Retinal pigment epithelial cell (primary cell): ENCODE measurements at regions not wholly inside any gene's neighbourhood (a gene's known extent, or its start where the extent isn't known, plus 50 kb on each side); places are given as distances from the start of the nearest gene placed in this dataset.

Source experiments
- DNase-seq: peaks from one replicate; pipeline ENCODE4 v3.0.0-alpha.2; 2010; ENCODE audit warnings: low read depth
- H3K4me3 ChIP-seq: 2 replicates; pipeline ENCODE4 v1.5.1; 2011; ENCODE audit warnings: mild to moderate bottlenecking, low read length, control low read depth, moderate library complexity
- TF ChIP-seq, protein P1 (sequence below): conservative IDR thresholded peaks from 2 replicates; pipeline ENCODE4 v1.5.1; 2011; ENCODE audit warnings: low read depth, low read length, control low read depth, inconsistent platforms

DNA sequence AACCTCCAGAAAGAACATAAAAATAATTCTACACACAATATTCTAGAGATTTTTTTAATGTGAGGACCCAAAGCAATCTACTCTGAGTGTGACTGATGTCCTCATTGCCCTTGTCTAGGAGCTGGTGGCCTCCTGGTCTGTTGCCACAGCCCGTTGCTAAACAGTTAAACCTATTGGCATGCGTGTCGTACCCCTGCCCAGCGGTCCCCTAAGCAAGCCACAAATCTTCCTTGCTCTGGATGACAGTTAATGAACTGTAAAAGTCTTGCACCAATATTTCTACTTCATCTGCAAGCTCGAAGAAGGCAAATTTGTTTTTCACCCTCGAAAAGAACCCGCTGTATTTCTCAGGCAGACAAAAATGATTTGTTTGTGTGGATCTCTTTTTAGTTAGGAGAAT, 489.1 kb upstream of the MEX3C start:
- no peak for DNase-seq
- H3K4me3 ChIP-seq, result no peak overlapping the region
- TF ChIP-seq, protein P1, sequence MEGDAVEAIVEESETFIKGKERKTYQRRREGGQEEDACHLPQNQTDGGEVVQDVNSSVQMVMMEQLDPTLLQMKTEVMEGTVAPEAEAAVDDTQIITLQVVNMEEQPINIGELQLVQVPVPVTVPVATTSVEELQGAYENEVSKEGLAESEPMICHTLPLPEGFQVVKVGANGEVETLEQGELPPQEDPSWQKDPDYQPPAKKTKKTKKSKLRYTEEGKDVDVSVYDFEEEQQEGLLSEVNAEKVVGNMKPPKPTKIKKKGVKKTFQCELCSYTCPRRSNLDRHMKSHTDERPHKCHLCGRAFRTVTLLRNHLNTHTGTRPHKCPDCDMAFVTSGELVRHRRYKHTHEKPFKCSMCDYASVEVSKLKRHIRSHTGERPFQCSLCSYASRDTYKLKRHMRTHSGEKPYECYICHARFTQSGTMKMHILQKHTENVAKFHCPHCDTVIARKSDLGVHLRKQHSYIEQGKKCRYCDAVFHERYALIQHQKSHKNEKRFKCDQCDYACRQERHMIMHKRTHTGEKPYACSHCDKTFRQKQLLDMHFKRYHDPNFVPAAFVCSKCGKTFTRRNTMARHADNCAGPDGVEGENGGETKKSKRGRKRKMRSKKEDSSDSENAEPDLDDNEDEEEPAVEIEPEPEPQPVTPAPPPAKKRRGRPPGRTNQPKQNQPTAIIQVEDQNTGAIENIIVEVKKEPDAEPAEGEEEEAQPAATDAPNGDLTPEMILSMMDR, result no peak

DNA sequence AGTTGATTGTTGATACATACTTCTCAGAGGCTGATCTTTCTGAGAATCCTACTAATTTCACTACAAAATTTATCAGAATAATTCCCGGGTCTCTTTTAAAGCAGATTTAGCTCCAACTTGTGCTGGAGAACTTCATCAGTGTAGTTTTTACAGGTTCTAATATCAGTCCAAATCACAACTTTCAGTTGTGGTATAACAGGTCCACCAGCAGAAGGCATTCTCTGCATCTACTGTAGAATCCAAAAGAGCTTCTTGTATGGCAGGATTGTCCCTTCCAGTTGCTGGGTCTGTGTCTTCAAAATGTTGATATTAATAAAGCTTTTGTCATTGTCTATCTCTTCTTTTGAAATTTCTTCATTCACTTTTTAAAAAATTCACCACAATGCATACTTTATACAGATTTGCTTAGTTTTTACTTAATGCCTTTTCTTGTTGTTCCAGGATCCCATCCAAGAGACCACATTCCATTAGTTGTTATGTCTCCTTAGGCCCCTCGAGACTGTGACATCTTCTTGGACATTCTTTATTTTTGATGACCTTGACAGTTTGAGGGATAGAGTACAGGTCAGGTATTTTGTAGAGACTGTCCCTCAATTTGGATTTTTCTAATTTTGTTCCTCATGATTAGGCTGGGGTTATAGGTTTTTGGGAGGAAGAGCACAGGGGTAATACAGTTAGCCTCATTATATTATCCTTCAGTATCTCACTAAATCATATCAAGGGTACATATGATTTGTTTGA, 490.5 kb upstream of the MEX3C start:
- TF ChIP-seq, protein P1, result no peak
- H3K4me3 ChIP-seq, result no peak overlapping the region
- DNase-seq, result no peak

DNA sequence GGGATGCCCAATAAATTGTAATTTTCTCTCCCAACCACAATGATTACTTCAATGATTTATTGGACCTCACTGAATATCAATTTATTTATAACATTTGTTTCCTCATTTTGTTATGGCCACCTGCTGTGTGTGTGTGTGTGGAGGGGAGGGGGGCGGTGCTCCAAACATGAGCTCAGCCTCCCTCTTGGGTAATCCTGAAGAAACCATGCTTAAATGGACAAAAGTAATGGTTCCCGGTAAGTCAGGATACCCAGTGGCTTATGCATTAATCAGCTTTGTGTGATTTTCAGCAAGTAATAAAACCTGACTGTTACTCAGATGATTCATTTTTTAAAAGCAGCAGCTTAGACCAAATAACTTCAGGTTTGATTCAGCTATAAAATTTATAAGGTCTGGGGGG, 495.1 kb upstream of the MEX3C start:
- TF ChIP-seq, protein P1, result no peak

DNA sequence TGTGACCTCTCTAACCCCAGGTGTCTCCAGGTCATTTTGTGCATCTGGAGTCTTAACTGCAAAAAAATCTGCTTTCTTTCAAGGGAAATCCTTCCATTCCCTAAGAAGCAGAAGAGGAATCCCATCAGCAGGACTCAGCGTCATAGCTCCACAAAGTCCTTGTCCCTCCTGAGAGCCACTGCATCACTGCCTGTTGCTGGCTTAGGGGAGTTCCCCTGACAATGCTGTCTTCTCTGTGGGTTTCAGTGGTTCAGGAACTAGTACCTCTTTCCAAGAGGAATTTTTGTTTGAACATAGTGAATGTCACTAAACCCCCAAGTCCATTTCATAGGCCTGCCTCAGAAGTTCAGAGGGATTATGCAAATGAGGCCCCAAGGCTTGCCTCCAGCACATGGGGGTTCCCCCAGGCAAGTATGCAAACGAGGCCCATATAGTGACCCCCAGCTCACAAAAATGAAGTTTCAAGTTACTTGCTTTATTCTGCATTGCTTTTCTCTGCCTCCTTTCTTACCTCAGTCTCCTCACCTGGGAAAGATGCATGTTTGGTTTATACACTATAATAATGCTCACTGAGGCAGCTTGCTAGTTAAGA, 513.9 kb upstream of the MEX3C start:
- H3K4me3 ChIP-seq, result no peak overlapping the region
- DNase-seq, result no peak
- TF ChIP-seq, protein P1, result no peak

More for the DNA sequence above, 495.1 kb upstream of the MEX3C start:
- no peak overlapping the region for H3K4me3 ChIP-seq
- DNase-seq, result no peak

DNA sequence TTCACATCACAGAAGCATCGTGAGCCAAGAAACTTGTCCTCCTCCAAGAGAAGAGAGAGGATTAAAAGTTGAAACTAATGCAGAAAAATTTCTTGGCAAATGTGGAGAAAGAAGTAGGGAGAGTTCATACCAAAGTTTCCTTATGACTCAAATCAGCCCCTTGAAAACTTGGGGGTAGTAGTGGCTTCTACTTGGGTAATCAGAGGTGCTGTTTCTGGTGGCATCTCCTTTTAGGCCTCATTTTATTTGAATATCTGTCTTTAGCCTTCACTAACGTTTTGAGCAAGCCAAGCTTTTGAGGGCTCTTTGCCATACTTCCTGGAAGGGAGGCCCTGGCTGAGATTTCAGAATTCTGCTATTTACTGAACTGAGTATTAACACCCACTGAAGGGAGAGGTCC, 515.3 kb upstream of the MEX3C start:
- DNase-seq, result no peak
- no peak overlapping the region for H3K4me3 ChIP-seq
- TF ChIP-seq, protein P1, result no peak

DNA sequence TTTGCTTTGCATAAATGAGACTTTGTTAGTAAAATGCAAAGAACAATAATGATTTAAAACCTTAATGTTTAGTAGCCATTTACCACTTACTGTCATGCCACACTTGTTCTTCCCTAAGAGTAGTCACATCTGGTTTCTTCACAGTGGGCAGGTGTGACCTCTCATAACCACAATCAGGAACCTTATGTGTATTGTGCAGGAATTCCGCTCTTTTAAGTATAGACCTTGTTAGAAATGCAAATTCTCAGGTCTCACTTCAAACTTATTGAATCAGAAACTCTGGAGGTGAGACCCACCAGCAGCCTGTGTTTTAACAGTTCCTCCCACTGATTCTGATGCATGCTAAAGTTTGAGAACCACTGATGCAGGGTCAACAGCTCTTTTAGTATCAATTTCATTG, 518.8 kb upstream of the MEX3C start:
- DNase-seq, result no peak
- no peak overlapping the region for H3K4me3 ChIP-seq
- TF ChIP-seq, protein P1, result no peak

DNA sequence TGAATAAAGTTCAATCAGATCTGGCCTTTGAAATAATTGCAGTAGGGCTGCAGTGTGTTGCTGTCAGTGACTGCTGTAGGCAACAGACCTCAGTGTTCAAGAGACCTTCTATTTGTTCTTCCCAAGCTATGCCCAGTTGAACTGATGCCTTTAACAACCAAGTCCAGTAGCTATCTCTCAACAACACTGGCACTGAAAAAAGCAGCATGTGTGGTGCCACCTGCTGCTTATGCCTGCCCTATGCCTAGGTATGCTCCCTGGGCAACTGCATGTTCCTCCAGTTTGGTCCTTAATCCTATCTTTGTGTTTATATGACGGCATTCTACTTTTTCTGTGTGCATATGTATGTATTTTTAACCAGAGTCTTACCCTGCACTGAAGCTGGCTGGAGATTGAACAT, 523.9 kb upstream of the MEX3C start:
- DNase-seq, result no peak
- H3K4me3 ChIP-seq, result no peak overlapping the region
- TF ChIP-seq, protein P1, result no peak
